ENCODE measurements at regions not wholly inside any gene's neighbourhood (a gene's known extent, or its start where the extent isn't known, plus 50 kb on each side); places are given as distances from the start of the nearest gene placed in this dataset.
"Not testable (repeated sequence)": the region's sequence is repeated elsewhere in the genome, so short reads cannot be mapped to it uniquely, and the experiment has no call there.

GRCh38 chr5:20972419-20972925, 984.5 kb upstream of the CDH18 start:
- Histone ChIP-seq H3K4me3 (peak overlapping the region in 1 of 2 donors; percentile 24), H3K36me3 (no peaks in the 10 kb centered on the region), H3K27me3 (no peaks in the 10 kb centered on the region), H3K27ac (no peak overlapping the region), H3K4me1 (no peaks in the 10 kb centered on the region), H3K9me3 (no peaks in the 10 kb centered on the region)
- 4 to 13% methylated on average over 6 to 7 of the region's 7 CpGs for WGBS, 2 donors (ENCODE audit: low coverage in 1 of 2)
- TF ChIP-seq CTCF (IDR thresholded peaks at IDR 0.05): no peak
- peak; percentile 61 for TF ChIP-seq POLR2AphosphoS5 (IDR thresholded peaks at IDR 0.05)
- peak; percentile 83 for ATAC-seq

GRCh38 chr5:20959347-20959746, 971.3 kb upstream of the CDH18 start:
- Histone ChIP-seq H3K27ac (no peak overlapping the region), H3K36me3 (no peaks in the 10 kb centered on the region), H3K4me1 (no peaks in the 10 kb centered on the region), H3K27me3 (no peaks in the 10 kb centered on the region), H3K9me3 (peaks cover 0 to 4% (median 0%) of the 10 kb centered on the region in 3 donors), H3K4me3 (no peak overlapping the region)
- WGBS, 2 donors (ENCODE audit: low coverage in 1 of 2): 80% methylated on average over 1 of the region's 1 CpG; no CpG with 5 or more reads in 1 of the 2 donors
- ATAC-seq: no peak
- no peak for TF ChIP-seq EP300 (IDR thresholded peaks at IDR 0.05)
- TF ChIP-seq POLR2AphosphoS5 (IDR thresholded peaks at IDR 0.05): no peak
- no peak for TF ChIP-seq CTCF (IDR thresholded peaks at IDR 0.05)
- TF ChIP-seq POLR2A (IDR thresholded peaks at IDR 0.05): no peak

- no peaks in the 10 kb centered on the region for H3K27me3 ChIP-seq
- H3K9me3 ChIP-seq: peaks cover 0 to 4% (median 0%) of the 10 kb centered on the region in 3 donors
- 86 to 97% methylated on average over 4 to 5 of the region's 5 CpGs for WGBS, 2 donors (ENCODE audit: low coverage in 1 of 2)
- TF ChIP-seq POLR2A (IDR thresholded peaks at IDR 0.05) (no peak), EP300 (IDR thresholded peaks at IDR 0.05) (no peak), POLR2AphosphoS5 (IDR thresholded peaks at IDR 0.05) (no peak), CTCF (IDR thresholded peaks at IDR 0.05) (no peak)
- H3K27ac ChIP-seq: no peak overlapping the region
- no peak overlapping the region for H3K4me3 ChIP-seq
- no peaks in the 10 kb centered on the region for H3K4me1 ChIP-seq
- no peaks in the 10 kb centered on the region for H3K36me3 ChIP-seq
- no peak for ATAC-seq
Measured at GRCh38 chr5:20958641-20959040, 970.6 kb upstream of the CDH18 start.

GRCh38 chr5:20956134-20956533, 968.1 kb upstream of the CDH18 start:
- Histone ChIP-seq H3K4me3 (no peak overlapping the region), H3K27me3 (no peaks in the 10 kb centered on the region), H3K27ac (no peak overlapping the region), H3K4me1 (no peaks in the 10 kb centered on the region), H3K36me3 (no peaks in the 10 kb centered on the region), H3K9me3 (peaks cover 0 to 4% (median 0%) of the 10 kb centered on the region in 3 donors)
- ATAC-seq: no peak
- WGBS, 2 donors (ENCODE audit: low coverage in 1 of 2): 54 to 80% methylated on average over 2 of the region's 2 CpGs
- no peak for TF ChIP-seq CTCF (IDR thresholded peaks at IDR 0.05)
- TF ChIP-seq EP300 (IDR thresholded peaks at IDR 0.05): no peak
- no peak for TF ChIP-seq POLR2AphosphoS5 (IDR thresholded peaks at IDR 0.05)
- no peak for TF ChIP-seq POLR2A (IDR thresholded peaks at IDR 0.05)

GRCh38 chr5:20949636-20950035, 961.6 kb upstream of the CDH18 start:
- Histone ChIP-seq H3K27ac (no peak overlapping the region), H3K4me1 (no peaks in the 10 kb centered on the region), H3K36me3 (no peaks in the 10 kb centered on the region), H3K27me3 (no peaks in the 10 kb centered on the region), H3K4me3 (no peak overlapping the region), H3K9me3 (no peaks in the 10 kb centered on the region)
- TF ChIP-seq POLR2A (IDR thresholded peaks at IDR 0.05) (no peak), CTCF (IDR thresholded peaks at IDR 0.05) (no peak), POLR2AphosphoS5 (IDR thresholded peaks at IDR 0.05) (no peak), EP300 (IDR thresholded peaks at IDR 0.05) (no peak)
- WGBS, 2 donors (ENCODE audit: low coverage in 1 of 2): 0 to 27% methylated on average over 1 of the region's 1 CpG
- ATAC-seq: no peak

GRCh38 chr5:20943183-20943971, 955.4 kb upstream of the CDH18 start:
- not testable (repeated sequence) for ATAC-seq, H3K4me3 ChIP-seq, H3K27ac ChIP-seq, H3K36me3 ChIP-seq, H3K9me3 ChIP-seq, H3K27me3 ChIP-seq, H3K4me1 ChIP-seq
- WGBS, 2 donors (ENCODE audit: low coverage in 1 of 2): 87 to 88% methylated on average over 3 of the region's 3 CpGs

- WGBS, 2 donors (ENCODE audit: low coverage in 1 of 2): 33 to 67% methylated on average over 2 to 4 of the region's 4 CpGs
- H3K9me3 ChIP-seq, H3K27ac ChIP-seq, H3K27me3 ChIP-seq, H3K4me1 ChIP-seq, H3K36me3 ChIP-seq, ATAC-seq, H3K4me3 ChIP-seq: not testable (repeated sequence)
Measured at GRCh38 chr5:20942603-20943002, 954.6 kb upstream of the CDH18 start.
